ENCODE measurements at regions not wholly inside any gene's neighbourhood (a gene's known extent, or its start where the extent isn't known, plus 50 kb on each side); places are given as distances from the start of the nearest gene placed in this dataset.

- H3K9me3 ChIP-seq (ENCODE audit: insufficient read depth, low read depth, low read length): no peaks in the 10 kb centered on the region
- H3K4me3 ChIP-seq (ENCODE audit: low read length, poor library complexity, severe bottlenecking): no peak overlapping the region
- no peak overlapping the region for H3K9ac ChIP-seq (ENCODE audit: low read depth, low read length, poor library complexity, severe bottlenecking)
- H3K27me3 ChIP-seq (ENCODE audit: insufficient read depth, low read length, poor library complexity, severe bottlenecking): no peaks in the 10 kb centered on the region
- no peaks in the 10 kb centered on the region for H4K20me1 ChIP-seq (ENCODE audit: insufficient read depth, low read length, poor library complexity, severe bottlenecking)
- no peak overlapping the region for H3K4me2 ChIP-seq (ENCODE audit: low read depth, low read length, poor library complexity, severe bottlenecking)
- no peaks in the 10 kb centered on the region for H3K4me1 ChIP-seq (ENCODE audit: insufficient read depth, low read length, poor library complexity, severe bottlenecking)
- H2AFZ ChIP-seq (ENCODE audit: low read length): no peak overlapping the region
- H3K79me2 ChIP-seq (ENCODE audit: insufficient read depth, low read length): no peaks in the 10 kb centered on the region
- TF ChIP-seq EZH2phosphoT487 (IDR thresholded peaks at IDR 0.05; ENCODE audit: borderline replicate concordance) (no peak), CTCF (conservative IDR thresholded peaks at IDR 0.05; ENCODE audit: low read length) (no peak)
- no peaks in the 10 kb centered on the region for H3K9me2 ChIP-seq (replicated peaks; ENCODE audit: low read depth, low read length)
- no peaks in the 10 kb centered on the region for H3F3A ChIP-seq (ENCODE audit: low read depth)
- no peaks in the 10 kb centered on the region for H3K36me3 ChIP-seq (ENCODE audit: insufficient read depth, low read length)
Measured at GRCh38 chr10:111824128-111824527, 359.4 kb downstream of the GPAM start.

GRCh38 chr10:111830359-111830758 is 353.2 kb downstream of the GPAM start:
- no peak overlapping the region for H3K4me2 ChIP-seq (ENCODE audit: low read depth, low read length, poor library complexity, severe bottlenecking)
- no peak overlapping the region for H3K4me3 ChIP-seq (ENCODE audit: low read length, poor library complexity, severe bottlenecking)
- no peaks in the 10 kb centered on the region for H3K27me3 ChIP-seq (ENCODE audit: insufficient read depth, low read length, poor library complexity, severe bottlenecking)
- no peaks in the 10 kb centered on the region for H4K20me1 ChIP-seq (ENCODE audit: insufficient read depth, low read length, poor library complexity, severe bottlenecking)
- no peaks in the 10 kb centered on the region for H3K36me3 ChIP-seq (ENCODE audit: insufficient read depth, low read length)
- no peak overlapping the region for H3K9ac ChIP-seq (ENCODE audit: low read depth, low read length, poor library complexity, severe bottlenecking)
- no peak overlapping the region for H2AFZ ChIP-seq (ENCODE audit: low read length)
- no peaks in the 10 kb centered on the region for H3F3A ChIP-seq (ENCODE audit: low read depth)
- no peaks in the 10 kb centered on the region for H3K79me2 ChIP-seq (ENCODE audit: insufficient read depth, low read length)
- H3K4me1 ChIP-seq (ENCODE audit: insufficient read depth, low read length, poor library complexity, severe bottlenecking): no peaks in the 10 kb centered on the region
- TF ChIP-seq CTCF (conservative IDR thresholded peaks at IDR 0.05; ENCODE audit: low read length): no peak
- TF ChIP-seq EZH2phosphoT487 (IDR thresholded peaks at IDR 0.05; ENCODE audit: borderline replicate concordance): no peak
- H3K9me2 ChIP-seq (replicated peaks; ENCODE audit: low read depth, low read length): no peaks in the 10 kb centered on the region
- no peaks in the 10 kb centered on the region for H3K9me3 ChIP-seq (ENCODE audit: insufficient read depth, low read depth, low read length)

DNA sequence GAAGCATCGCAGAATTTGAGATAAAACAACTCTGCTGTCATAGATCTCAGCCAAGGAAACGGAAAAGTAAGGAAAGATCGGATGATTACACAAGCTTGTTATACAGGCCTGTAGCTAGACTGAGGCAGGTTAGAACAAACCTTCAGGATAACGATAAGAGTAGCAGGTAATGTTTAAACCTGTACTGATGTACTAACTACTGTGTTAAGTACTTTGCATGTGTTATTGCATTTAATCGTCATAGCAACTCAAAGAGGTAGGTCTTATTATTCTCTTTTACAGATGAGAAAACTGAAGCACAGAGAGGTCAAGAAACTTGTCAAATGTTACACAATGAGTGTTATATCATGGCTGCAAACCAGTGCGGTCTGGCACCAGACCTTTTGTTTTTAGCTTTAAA is 352.5 kb downstream of the GPAM start:
- H3K4me3 ChIP-seq (ENCODE audit: low read length, poor library complexity, severe bottlenecking): no peak overlapping the region
- H3K9me3 ChIP-seq (ENCODE audit: insufficient read depth, low read depth, low read length): no peaks in the 10 kb centered on the region
- H3K4me1 ChIP-seq (ENCODE audit: insufficient read depth, low read length, poor library complexity, severe bottlenecking): no peaks in the 10 kb centered on the region
- TF ChIP-seq EZH2phosphoT487 (IDR thresholded peaks at IDR 0.05; ENCODE audit: borderline replicate concordance): no peak
- TF ChIP-seq CTCF (conservative IDR thresholded peaks at IDR 0.05; ENCODE audit: low read length): no peak
- no peak overlapping the region for H3K9ac ChIP-seq (ENCODE audit: low read depth, low read length, poor library complexity, severe bottlenecking)
- no peaks in the 10 kb centered on the region for H3K79me2 ChIP-seq (ENCODE audit: insufficient read depth, low read length)
- H3K27me3 ChIP-seq (ENCODE audit: insufficient read depth, low read length, poor library complexity, severe bottlenecking): no peaks in the 10 kb centered on the region
- no peaks in the 10 kb centered on the region for H3K9me2 ChIP-seq (replicated peaks; ENCODE audit: low read depth, low read length)
- no peaks in the 10 kb centered on the region for H4K20me1 ChIP-seq (ENCODE audit: insufficient read depth, low read length, poor library complexity, severe bottlenecking)
- no peaks in the 10 kb centered on the region for H3F3A ChIP-seq (ENCODE audit: low read depth)
- no peak overlapping the region for H3K4me2 ChIP-seq (ENCODE audit: low read depth, low read length, poor library complexity, severe bottlenecking)
- no peaks in the 10 kb centered on the region for H3K36me3 ChIP-seq (ENCODE audit: insufficient read depth, low read length)
- no peak overlapping the region for H2AFZ ChIP-seq (ENCODE audit: low read length)

Data from Loucy (cell line).